Globus pallidus (tissue), 1 donor: ENCODE measurements at regions not wholly inside any gene's neighbourhood (a gene's known extent, or its start where the extent isn't known, plus 50 kb on each side); places are given as distances from the start of the nearest gene placed in this dataset.

Source experiments
- DNase-seq: peaks from one replicate; pipeline ENCODE4 v3.0.0-alpha.2; 2015; ENCODE audit warnings: low spot score

- no peak for DNase-seq
Measured at GRCh38 chr21:19844334-19844733, 1153.9 kb upstream of the NCAM2 start.

DNA sequence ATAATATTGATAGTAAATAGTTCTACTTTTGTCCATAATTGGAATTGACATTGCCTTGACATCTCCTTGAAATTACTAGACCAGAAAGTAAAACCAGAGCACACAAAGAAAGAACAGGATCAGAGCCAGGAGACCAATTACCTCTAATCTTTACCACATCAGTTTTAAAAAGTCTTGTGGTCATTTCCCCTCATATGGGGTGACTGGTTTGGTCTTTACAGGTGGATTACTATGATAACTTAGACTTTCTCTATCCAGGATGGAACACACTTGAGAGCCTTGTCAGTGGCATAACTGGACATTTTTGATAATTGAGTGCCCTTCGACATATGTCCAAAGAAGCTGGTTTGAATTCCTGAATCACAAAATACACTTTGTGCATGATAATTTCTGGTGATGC lies 1148.1 kb upstream of the NCAM2 start:
- no peak for DNase-seq

GRCh38 chr21:19853061-19853460 lies 1145.1 kb upstream of the NCAM2 start:
- DNase-seq: no peak

- no peak for DNase-seq
Measured at GRCh38 chr21:19853709-19854575, 1144.3 kb upstream of the NCAM2 start.

- DNase-seq: no peak
Measured at GRCh38 chr21:19855522-19855921, 1142.7 kb upstream of the NCAM2 start.

DNA sequence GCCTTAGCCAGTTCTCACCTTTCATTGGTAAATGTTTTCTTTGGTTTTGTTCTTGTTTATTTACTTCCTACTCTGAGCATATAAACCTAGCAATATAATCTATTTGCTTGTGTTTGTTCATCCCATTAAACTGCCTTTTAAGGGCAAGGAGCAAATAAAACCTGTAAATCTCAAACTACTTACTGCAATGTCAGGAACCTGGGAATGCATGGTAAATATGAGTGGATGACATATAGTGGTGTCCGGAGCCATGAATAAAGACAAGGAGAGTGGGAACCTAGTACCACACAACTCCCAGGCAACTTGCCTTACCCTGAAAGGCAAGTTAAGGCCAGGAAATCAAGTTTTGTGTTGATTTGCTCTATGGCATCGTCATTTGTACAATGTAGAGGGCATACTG lies 1133.7 kb upstream of the NCAM2 start:
- DNase-seq: no peak

GRCh38 chr21:19870682-19871081 lies 1127.5 kb upstream of the NCAM2 start:
- DNase-seq: no peak

- no peak for DNase-seq
Measured at GRCh38 chr21:19874521-19874920, 1123.7 kb upstream of the NCAM2 start.

DNA sequence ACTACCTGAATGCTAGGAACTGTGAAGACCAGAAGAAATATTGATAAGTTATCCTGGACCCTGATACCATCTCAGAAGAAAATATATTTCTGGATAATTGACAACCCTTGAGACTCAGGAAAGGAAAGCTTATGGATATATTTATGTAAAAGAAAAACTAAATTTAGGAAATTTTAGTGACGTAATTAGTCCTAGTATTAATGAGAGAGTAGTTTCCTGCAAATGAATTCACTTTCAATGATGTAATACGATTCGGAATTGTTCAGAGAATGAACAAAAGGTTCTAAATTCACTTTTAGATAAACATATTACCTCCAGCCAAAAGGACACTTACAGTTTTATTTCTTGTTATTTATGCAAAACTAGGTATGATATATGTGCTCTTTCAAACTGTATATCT lies 1120.1 kb upstream of the NCAM2 start:
- DNase-seq: no peak

- DNase-seq: no peak
Measured at GRCh38 chr21:19899645-19900044, 1098.6 kb upstream of the NCAM2 start.

GRCh38 chr21:19900149-19900548 lies 1098.1 kb upstream of the NCAM2 start:
- DNase-seq: no peak

DNA sequence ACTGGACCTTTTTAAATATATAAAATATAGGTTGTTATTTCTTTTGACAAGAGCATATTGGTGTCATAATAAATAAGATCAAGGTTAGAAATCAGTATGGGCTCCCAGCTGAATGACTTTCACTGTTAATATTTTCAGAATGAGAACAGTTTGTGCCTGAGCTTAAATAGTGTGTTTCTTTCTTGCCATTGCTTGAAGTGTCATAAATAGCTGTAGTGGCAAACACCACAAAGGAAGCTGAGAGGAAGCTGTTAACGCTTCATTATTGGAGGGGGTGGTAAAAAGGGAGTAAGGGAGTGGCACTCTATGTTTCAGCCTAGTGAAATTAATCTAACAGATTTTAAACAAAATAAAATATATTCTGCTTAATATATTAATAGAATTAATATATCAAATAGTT lies 1089.8 kb upstream of the NCAM2 start:
- no peak for DNase-seq

GRCh38 chr21:19914028-19914427 lies 1084.2 kb upstream of the NCAM2 start:
- no peak for DNase-seq

DNA sequence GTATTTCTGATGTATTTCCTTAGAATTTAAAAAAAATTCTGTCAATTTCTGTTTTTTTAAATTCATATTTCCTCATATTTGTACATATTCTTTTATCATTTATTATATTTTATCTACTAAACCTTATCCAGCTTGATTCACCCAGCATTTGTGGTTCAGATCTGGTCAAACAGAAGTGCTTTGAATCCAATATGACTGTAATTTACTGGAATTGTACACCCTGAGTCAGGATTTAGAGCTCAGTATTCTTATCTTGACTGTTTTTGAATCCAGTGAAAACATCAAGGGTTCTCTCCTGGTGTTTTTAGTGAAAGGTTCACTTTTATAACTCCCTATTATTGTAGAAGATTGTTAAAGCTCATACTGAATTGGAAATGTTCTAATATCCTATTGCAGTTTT lies 1077.0 kb upstream of the NCAM2 start:
- no peak for DNase-seq

- no peak for DNase-seq
Measured at GRCh38 chr21:19922122-19922521, 1076.1 kb upstream of the NCAM2 start.

- no peak for DNase-seq
Measured at GRCh38 chr21:19935467-19935866, 1062.7 kb upstream of the NCAM2 start.

GRCh38 chr21:19937619-19938018 lies 1060.6 kb upstream of the NCAM2 start:
- DNase-seq: no peak

DNA sequence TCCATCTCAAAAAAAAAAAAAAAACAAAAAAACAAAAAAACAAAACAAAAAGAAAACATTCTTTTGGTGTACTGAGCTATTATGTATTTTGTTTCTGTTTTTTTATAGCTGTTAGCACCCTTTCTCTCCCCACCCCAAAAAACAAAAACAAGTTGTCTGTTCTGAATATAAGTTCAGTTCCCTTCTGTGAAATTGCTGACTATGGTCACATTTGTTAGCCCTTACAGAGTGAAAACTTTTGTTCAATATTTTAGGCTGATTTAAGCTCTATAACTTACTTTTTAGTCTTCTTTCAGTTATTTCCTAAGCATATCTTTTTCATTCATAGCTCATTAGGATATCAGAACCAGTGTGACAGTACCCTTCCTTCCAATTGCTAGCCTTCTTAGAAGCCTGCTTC lies 1056.6 kb upstream of the NCAM2 start:
- DNase-seq: no peak

- DNase-seq: no peak
Measured at GRCh38 chr21:19950347-19950746, 1047.9 kb upstream of the NCAM2 start.

DNA sequence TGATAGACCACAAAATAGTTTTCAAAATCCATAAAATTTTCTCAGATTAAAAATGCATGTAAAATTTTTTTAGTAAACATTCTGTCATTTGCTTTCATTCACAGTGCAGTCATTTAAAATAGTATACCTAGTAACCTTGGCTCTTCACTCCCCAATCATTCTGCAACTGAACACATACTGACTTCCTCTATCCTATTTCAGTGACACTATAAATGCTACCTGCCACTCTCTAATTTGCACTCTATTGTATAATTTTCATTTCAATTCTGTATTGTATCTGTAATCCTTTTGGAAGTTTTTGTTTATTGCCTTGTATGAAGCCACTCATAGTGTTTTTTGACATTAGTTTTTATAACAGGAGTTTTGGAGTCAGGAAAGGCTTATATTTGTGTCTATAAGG lies 1029.1 kb upstream of the NCAM2 start:
- DNase-seq: no peak

DNA sequence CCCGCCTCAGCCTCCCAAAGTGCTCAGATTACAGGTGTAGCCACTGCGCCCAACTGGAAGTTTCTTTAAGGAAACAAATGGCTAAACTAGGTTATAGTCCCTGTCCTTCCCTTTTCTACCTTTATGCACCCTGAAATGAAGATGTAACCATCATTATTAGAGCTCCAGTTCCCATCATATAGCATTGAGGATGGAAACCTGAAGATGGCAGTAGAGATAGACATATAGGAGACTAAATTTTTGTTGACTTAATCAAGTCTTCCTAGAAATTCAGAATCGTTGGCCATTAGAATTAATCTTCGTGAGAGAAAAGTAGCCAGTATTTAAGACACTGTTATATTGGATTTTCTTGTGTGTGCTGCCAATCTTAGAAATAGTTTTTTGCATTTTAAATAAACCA lies 1016.3 kb upstream of the NCAM2 start:
- DNase-seq: peak; percentile 3

- DNase-seq: no peak
Measured at GRCh38 chr21:19986396-19986795, 1011.8 kb upstream of the NCAM2 start.

GRCh38 chr21:19987671-19988070 lies 1010.5 kb upstream of the NCAM2 start:
- DNase-seq: no peak

DNA sequence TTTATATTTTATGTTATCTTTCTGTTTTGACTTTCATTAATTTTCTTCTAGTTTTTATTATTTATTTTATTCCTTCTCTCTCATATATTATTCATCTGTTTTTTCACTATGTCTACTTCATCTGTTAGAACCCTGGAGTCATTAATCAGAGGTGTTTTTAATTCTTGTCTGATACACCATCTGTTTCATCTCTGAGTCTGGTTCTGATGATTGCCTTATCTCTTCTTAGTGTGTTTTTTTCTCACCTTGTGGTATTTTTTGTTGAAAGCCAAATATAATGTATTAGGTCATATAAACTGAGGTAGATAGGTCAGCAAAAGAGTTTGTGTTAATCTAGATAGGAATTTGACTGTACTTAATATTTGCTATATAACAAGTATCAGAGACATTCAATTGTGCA lies 1005.7 kb upstream of the NCAM2 start:
- no peak for DNase-seq
